ENCODE measurements at regions not wholly inside any gene's neighbourhood (a gene's known extent, or its start where the extent isn't known, plus 50 kb on each side); places are given as distances from the start of the nearest gene placed in this dataset.
"Not testable (repeated sequence)": the region's sequence is repeated elsewhere in the genome, so short reads cannot be mapped to it uniquely, and the experiment has no call there.

GRCh38 chr12:93081810-93082165 lies 152.7 kb upstream of the EEA1 start:
- DNase-seq = no peak

DNA sequence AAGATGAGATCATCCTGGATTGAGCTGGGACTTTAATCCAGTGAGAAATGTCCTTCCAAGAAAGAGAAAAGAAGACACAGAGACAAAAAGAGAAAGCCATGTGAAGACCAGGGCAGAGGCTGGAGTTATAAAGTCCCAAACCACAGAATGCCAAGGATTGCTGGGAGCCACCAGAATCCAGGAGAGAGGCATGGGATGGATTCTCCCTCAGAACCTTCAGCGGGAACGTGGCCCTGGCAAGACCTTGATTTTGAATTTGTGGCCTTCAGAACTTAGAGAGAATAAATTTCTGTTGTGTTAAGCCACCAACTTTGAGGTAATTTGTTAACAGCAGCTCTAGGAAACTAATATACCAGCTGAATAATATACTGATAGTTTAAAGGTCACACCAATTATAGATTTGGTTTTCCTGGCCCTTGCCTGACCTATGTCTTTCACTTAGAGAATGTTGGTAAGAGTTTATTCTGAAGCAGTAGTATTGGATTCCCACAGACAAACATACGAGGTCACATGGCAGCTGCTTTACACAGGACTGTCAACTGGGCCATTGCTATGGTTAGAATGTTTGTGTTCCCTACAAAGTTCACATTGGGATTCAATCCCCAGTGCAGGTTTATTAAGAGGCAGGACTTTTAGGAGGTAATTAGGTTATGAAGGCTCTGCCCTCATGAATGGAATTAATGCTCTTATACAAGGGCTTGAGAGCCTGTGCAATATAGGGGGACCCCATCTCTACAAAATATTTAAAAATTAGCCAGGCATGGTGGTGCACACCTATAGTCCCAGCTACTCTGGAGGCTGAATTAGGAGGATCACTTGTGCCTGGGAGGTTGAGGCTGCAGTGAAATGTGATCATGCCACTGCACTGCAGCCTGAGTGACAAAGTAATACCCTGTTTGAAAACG lies 156.5 kb upstream of the EEA1 start:
- no peak for DNase-seq

GRCh38 chr12:93086288-93086727 lies 157.2 kb upstream of the EEA1 start:
- no peak for DNase-seq

- DNase-seq = no peak
Observed at GRCh38 chr12:93087840-93088610, 158.9 kb upstream of the EEA1 start.

DNA sequence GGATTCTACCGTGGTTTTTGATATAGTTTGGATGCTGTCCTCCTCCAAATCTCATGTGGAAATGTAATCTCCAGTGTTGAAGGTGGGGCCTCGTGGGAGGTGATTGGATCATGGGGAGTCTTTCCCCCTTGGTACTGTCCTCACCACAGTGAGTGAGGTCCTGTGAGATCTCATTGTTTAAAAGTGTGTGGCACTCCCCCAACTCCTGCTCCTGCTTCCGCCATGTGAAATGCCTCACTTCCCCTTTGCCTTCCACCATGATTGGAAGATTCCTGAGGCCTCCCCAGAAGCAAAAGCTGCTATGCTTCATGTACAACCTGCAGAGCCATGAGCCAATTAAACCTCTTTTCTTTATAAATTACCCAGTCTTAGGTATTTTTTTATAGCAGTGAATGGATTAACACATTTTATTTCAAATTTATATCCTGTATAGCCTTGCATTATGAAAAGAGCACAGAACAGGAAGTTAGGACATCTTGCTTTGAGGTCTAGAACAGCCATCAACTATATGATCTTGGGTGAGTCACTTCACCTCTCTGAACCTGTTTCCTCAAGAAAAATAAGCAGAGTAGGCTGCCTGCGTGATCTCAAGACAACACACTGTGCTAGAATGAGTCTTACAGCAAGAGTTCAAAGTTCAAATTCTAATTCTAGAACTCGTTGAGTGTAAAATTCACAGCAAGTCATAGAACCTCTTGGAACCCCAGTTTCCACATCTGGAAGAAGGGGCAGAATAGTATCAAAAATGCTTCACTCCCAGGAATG lies 160.9 kb upstream of the EEA1 start:
- DNase-seq = no peak

DNA sequence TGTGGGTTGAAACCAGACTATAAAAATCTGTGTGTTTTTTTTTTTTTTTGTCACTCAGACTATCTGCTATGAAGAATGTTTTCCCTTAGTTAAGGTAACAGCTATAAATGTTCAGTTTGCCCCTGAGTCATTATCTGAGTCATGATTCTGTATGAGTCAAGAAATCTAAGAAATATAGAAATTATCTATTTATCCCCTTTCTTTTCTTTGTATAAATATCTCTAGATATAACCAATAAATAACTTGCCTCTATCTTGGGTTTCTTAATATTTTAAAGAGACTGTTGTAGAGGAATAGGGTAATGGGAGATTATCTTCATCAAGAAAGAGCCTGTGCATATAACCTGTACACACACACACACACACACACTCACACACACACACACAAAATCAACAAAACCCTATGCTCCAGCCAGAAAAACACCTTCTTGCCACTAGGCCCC lies 161.7 kb upstream of the EEA1 start:
- no peak for DNase-seq

DNA sequence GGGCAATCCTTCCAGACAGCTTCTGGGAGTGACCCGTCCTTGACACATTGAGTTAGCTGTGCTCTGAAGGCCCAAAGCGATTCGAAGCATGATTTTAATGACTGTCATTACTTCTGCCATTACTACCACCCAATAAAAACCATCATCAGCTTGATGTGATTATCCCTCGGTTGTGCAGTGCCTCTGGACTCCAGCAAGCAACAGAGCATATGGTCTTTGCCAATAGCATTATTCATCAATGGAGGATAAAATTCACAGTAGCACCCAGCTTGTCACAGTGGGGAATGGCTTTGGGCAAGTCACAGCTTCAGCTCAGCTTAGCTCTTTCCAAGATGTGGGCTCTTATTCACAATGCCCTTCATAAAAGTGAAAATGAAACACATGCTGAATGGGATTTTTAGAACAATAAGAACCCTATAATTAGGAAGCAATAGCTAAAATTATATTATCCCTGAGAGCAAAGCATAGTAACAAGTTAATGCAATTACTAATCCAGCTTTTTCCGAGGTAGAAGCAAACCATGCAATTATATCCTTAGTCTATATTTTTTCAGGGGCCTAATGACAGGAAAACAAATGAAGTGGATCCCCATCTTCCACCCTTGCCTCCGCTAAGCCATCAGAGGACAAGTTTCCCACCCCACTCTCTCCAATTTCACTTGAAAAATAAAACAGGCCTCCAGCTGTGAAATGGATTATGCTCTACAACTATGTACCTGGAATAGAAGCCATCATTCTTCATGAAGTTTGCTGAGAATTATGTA lies 163.0 kb upstream of the EEA1 start:
- no peak for DNase-seq

GRCh38 chr12:93092649-93092945 lies 163.5 kb upstream of the EEA1 start:
- DNase-seq = no peak

DNA sequence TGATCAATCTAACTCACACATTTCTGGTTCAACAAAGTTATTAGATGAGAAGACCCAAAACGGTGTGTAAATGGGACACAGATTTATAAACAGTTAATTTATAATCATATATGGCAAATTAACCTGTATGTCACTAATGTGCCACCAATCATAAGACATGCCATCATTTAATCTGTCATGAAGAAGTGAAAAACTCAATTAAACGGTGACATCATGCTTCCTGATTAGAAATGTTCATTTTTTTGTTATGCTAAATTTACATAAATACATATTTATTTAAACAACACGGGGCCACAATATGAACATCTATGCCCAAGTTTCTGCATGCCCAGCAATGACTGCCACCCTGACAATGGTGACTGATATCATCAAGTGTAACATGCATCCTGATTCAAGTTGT lies 164.1 kb upstream of the EEA1 start:
- no peak for DNase-seq

- not testable (repeated sequence) for DNase-seq
Observed at GRCh38 chr12:93094222-93094621, 165.1 kb upstream of the EEA1 start.

GRCh38 chr12:93094988-93095737 lies 166.1 kb upstream of the EEA1 start:
- no peak for DNase-seq

GRCh38 chr12:93097417-93097816 lies 168.3 kb upstream of the EEA1 start:
- DNase-seq = no peak

DNA sequence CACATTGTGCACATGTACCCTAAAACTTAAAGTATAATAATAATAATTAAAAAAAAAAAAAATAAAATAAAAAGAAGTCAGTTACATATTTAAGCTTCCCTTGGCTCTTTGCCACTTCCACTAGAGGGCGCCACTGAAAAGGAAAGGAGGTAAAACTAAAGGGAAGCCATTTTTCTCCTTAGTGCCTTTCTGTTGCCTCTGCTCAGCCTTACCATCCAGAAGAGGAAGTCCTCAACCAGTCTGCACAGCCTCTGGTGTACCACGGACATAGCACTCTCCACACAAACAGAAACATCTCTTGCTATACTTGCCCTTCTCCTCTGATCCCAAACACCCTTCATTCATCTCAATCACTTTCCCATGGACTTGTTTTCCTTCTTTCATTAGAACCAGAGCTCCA lies 169.0 kb upstream of the EEA1 start:
- DNase-seq = no peak

GRCh38 chr12:93099792-93100191 lies 170.7 kb upstream of the EEA1 start:
- no peak for DNase-seq

- peak; percentile 82 for DNase-seq
Observed at GRCh38 chr12:93100610-93101009, 171.5 kb upstream of the EEA1 start.

DNA sequence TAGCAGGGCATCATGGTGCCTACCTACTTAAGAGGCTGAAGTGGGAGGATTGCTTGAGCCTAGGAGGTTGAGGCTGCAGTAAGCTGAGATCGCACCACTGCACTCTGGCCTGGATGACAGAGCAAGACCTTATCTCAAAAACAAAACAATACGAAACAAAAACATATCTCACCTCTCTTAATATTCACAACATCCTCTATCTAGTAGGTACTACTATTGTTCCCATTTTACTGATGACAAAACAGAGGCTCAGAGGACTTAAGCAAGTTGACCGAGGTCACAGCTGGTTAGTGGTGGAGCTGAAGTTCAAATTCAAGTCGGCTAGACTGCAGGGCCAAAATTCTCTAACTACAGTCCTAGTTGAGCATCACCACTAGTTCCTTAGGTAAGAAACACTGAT lies 172.3 kb upstream of the EEA1 start:
- DNase-seq = no peak

- DNase-seq = no peak
Observed at GRCh38 chr12:93102312-93102711, 173.2 kb upstream of the EEA1 start.

DNA sequence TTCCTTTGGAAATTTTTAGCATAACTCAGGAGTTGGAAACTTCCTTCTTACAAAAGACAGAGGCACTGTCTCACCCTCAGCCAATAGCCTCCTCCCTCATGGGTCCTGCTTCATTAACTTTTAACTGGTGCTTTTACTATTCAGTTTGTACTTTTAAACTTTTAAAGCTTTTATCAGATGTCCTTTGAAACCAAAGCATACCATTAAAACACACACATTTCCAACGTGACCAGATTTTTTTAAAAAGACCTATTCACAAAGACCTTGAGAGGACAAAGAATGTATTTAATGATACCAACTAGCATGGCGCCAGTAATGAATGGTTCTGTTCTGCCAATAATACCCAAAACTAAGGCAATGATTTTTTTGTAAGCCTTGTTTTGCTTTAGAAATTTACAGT lies 173.6 kb upstream of the EEA1 start:
- no peak for DNase-seq

DNA sequence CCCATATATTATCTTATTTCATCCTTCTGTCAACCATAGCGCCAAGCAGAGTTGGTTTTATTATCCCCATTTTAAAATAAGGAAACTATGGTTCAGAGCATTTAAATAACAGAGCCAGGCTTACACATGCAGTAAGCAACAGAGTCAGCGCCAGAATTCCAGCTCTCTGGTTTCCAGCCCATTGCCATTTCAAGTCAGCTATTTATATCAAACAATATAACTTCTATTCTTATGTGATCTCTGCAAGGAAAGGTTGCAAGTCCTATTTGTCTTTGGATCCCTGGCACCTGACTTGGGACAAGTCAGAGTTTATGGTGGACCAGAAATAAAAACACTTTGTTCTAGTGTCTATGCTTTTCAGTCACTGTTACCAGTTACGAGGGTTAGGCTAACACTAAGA lies 174.1 kb upstream of the EEA1 start:
- DNase-seq = no peak

GRCh38 chr12:93104535-93104934 lies 175.4 kb upstream of the EEA1 start:
- DNase-seq = no peak

GRCh38 chr12:93106910-93107309 lies 177.8 kb upstream of the EEA1 start:
- DNase-seq = no peak
